ENCODE measurements at regions not wholly inside any gene's neighbourhood (a gene's known extent, or its start where the extent isn't known, plus 50 kb on each side); places are given as distances from the start of the nearest gene placed in this dataset.

- TF ChIP-seq, protein P1, sequence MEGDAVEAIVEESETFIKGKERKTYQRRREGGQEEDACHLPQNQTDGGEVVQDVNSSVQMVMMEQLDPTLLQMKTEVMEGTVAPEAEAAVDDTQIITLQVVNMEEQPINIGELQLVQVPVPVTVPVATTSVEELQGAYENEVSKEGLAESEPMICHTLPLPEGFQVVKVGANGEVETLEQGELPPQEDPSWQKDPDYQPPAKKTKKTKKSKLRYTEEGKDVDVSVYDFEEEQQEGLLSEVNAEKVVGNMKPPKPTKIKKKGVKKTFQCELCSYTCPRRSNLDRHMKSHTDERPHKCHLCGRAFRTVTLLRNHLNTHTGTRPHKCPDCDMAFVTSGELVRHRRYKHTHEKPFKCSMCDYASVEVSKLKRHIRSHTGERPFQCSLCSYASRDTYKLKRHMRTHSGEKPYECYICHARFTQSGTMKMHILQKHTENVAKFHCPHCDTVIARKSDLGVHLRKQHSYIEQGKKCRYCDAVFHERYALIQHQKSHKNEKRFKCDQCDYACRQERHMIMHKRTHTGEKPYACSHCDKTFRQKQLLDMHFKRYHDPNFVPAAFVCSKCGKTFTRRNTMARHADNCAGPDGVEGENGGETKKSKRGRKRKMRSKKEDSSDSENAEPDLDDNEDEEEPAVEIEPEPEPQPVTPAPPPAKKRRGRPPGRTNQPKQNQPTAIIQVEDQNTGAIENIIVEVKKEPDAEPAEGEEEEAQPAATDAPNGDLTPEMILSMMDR (IDR thresholded peaks at IDR 0.05) = no peak
- no peak for TF ChIP-seq POLR2A (IDR thresholded peaks at IDR 0.05)
- H3K4me1 ChIP-seq = no peaks in the 10 kb centered on the region
- no peak overlapping the region for H3K4me3 ChIP-seq
- DNase-seq = no peak
- H3K9me3 ChIP-seq = no peaks in the 10 kb centered on the region
- intact Hi-C loops (cut with DNase I) = no loop called here
- peaks cover 0 to 2% (median 0%) of the 10 kb centered on the region in 4 donors for H3K27me3 ChIP-seq
- H3K36me3 ChIP-seq = no peaks in the 10 kb centered on the region
- H3K27ac ChIP-seq = no peak overlapping the region
- 55 to 56% methylated on average over 7 of the region's 7 CpGs for WGBS, 2 donors
Measured at GRCh38 chr1:217348960-217349664, 281.8 kb downstream of the GPATCH2 start.

- H3K36me3 ChIP-seq = no peaks in the 10 kb centered on the region
- H3K4me1 ChIP-seq = no peaks in the 10 kb centered on the region
- DNase-seq = no peak
- no peaks in the 10 kb centered on the region for H3K9me3 ChIP-seq
- H3K27ac ChIP-seq = no peak overlapping the region
- 88 to 89% methylated on average over 1 of the region's 1 CpG for WGBS, 2 donors
- no peak overlapping the region for H3K4me3 ChIP-seq
- peaks cover 0 to 2% (median 0%) of the 10 kb centered on the region in 4 donors for H3K27me3 ChIP-seq
- TF ChIP-seq, protein P1 (IDR thresholded peaks at IDR 0.05) = no peak
- no peak for TF ChIP-seq POLR2A (IDR thresholded peaks at IDR 0.05)
- intact Hi-C loops (cut with DNase I) = no loop called here
Measured at GRCh38 chr1:217344712-217345111, 286.2 kb downstream of the GPATCH2 start.

DNA sequence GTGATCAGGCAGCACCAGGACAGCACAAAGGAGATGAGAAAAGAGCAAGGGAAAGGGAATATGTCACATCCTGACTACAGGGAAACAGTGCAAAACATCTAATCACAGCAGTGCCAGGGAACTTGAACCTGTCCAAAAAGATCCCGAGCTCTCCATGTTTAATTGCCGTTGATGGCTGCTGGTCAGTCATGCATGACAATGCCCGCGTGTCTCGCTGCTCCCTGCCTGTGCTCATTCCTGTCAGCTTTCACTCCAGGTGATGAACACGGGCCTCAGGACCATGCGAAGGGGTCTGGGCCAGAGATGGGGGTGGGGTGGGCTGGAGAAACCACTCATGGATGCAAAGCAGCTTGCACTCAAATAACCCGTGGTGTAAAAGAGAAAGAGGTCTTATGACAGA lies 287.0 kb downstream of the GPATCH2 start:
- H3K27ac ChIP-seq = no peak overlapping the region
- no peak for TF ChIP-seq POLR2A (IDR thresholded peaks at IDR 0.05)
- TF ChIP-seq, protein P1 (IDR thresholded peaks at IDR 0.05) = no peak
- DNase-seq = no peak
- no peaks in the 10 kb centered on the region for H3K9me3 ChIP-seq
- no peak overlapping the region for H3K4me3 ChIP-seq
- H3K4me1 ChIP-seq = no peaks in the 10 kb centered on the region
- 59 to 69% methylated on average over 7 to 8 of the region's 8 CpGs for WGBS, 2 donors
- intact Hi-C loops (cut with DNase I) = no loop called here
- H3K36me3 ChIP-seq = no peaks in the 10 kb centered on the region
- H3K27me3 ChIP-seq = peaks cover 0 to 2% (median 0%) of the 10 kb centered on the region in 4 donors

DNA sequence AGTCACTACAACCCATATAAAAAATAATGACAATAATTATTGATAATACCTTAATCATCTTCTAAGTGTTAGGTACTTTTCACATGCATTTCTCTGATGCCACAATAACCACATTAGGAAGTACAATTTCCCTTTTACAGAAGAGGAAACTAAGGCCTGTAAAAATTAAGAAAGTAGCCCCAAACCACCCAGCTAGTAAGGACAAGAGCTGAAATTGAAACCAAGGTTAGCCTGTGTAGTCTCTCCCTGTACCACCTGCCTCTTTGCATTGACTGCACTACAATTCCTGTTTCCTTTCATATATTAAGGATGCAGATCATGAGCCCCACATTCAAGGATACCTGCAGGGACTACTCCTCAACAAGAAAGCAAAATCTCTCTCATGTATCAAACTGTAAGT lies 288.8 kb downstream of the GPATCH2 start:
- Histone ChIP-seq H3K27ac (no peak overlapping the region), H3K9me3 (no peaks in the 10 kb centered on the region), H3K36me3 (no peaks in the 10 kb centered on the region), H3K4me3 (no peak overlapping the region), H3K27me3 (no peaks in the 10 kb centered on the region), H3K4me1 (no peaks in the 10 kb centered on the region)
- intact Hi-C loops (cut with DNase I) = no loop called here
- TF ChIP-seq POLR2A (IDR thresholded peaks at IDR 0.05) = no peak
- TF ChIP-seq, protein P1 (IDR thresholded peaks at IDR 0.05) = no peak
- no peak for DNase-seq

- TF ChIP-seq, protein P1 (IDR thresholded peaks at IDR 0.05) = no peak
- no peak for TF ChIP-seq POLR2A (IDR thresholded peaks at IDR 0.05)
- Histone ChIP-seq H3K36me3 (no peaks in the 10 kb centered on the region), H3K4me1 (peaks cover 0 to under 1% (median 0%) of the 10 kb centered on the region in 3 donors), H3K27ac (no peak overlapping the region), H3K27me3 (no peaks in the 10 kb centered on the region), H3K9me3 (no peaks in the 10 kb centered on the region), H3K4me3 (no peak overlapping the region)
- no peak for DNase-seq
- 88% methylated on average over 4 of the region's 4 CpGs for WGBS, 2 donors
- intact Hi-C loops (cut with DNase I) = no loop called here
Measured at GRCh38 chr1:217336724-217337123, 294.2 kb downstream of the GPATCH2 start.
